Stimulated activated CD8-positive, alpha-beta memory T cell treated with anti-CD3 and anti-CD28 coated beads, Interleukin-7, amount 100 ng/mL, for 48 hours (primary cell): ENCODE measurements at regions not wholly inside any gene's neighbourhood (a gene's known extent, or its start where the extent isn't known, plus 50 kb on each side); places are given as distances from the start of the nearest gene placed in this dataset.

ENCODE experiments used
- DNase-seq, 2 donors: peaks; one replicate each; pipeline ENCODE4 v3.0.0-alpha.2; 2020; ENCODE audit warnings: low read depth in 1 of 2; ENCODE audit errors: extremely low read depth in 1 of 2

- DNase-seq = no peak
Observed at GRCh38 chr5:128591598-128592455, 53.8 kb upstream of the FBN2 start.

GRCh38 chr5:128596071-128596470 lies 58.0 kb upstream of the FBN2 start:
- DNase-seq = no peak

GRCh38 chr5:128597156-128597555 lies 59.1 kb upstream of the FBN2 start:
- DNase-seq = no peak

GRCh38 chr5:128613128-128613527 lies 75.1 kb upstream of the FBN2 start:
- DNase-seq = no peak

- no peak for DNase-seq
Observed at GRCh38 chr5:128613766-128614165, 75.7 kb upstream of the FBN2 start.

GRCh38 chr5:128615578-128615977 lies 77.5 kb upstream of the FBN2 start:
- no peak for DNase-seq

- no peak for DNase-seq
Observed at GRCh38 chr5:128626536-128627090, 88.6 kb upstream of the FBN2 start.

GRCh38 chr5:128627939-128628338 lies 89.9 kb upstream of the FBN2 start:
- no peak for DNase-seq

GRCh38 chr5:128629157-128629556 lies 91.1 kb upstream of the FBN2 start:
- DNase-seq = no peak

- DNase-seq = no peak
Observed at GRCh38 chr5:128630121-128630520, 92.1 kb upstream of the FBN2 start.

GRCh38 chr5:128631771-128632170 lies 93.7 kb upstream of the FBN2 start:
- DNase-seq = no peak

- no peak for DNase-seq
Observed at GRCh38 chr5:128632264-128632663, 94.2 kb upstream of the FBN2 start.

GRCh38 chr5:128633901-128634300 lies 95.9 kb upstream of the FBN2 start:
- no peak for DNase-seq

- DNase-seq = no peak
Observed at GRCh38 chr5:128635379-128635778, 97.3 kb upstream of the FBN2 start.

GRCh38 chr5:128636361-128636760 lies 98.3 kb upstream of the FBN2 start:
- DNase-seq = no peak

- no peak for DNase-seq
Observed at GRCh38 chr5:128637031-128637430, 99.0 kb upstream of the FBN2 start.

GRCh38 chr5:128641861-128642260 lies 103.8 kb upstream of the FBN2 start:
- DNase-seq = no peak

GRCh38 chr5:128644863-128645262 lies 106.8 kb upstream of the FBN2 start:
- DNase-seq = no peak

- no peak for DNase-seq
Observed at GRCh38 chr5:128645581-128645980, 107.5 kb upstream of the FBN2 start.

GRCh38 chr5:128646176-128646575 lies 108.1 kb upstream of the FBN2 start:
- no peak for DNase-seq

- no peak for DNase-seq
Observed at GRCh38 chr5:128649192-128649591, 111.1 kb upstream of the FBN2 start.

GRCh38 chr5:128662997-128663396 lies 125.0 kb upstream of the FBN2 start:
- no peak for DNase-seq
